HG03095 (cell line): ENCODE measurements at regions not wholly inside any gene's neighbourhood (a gene's known extent, or its start where the extent isn't known, plus 50 kb on each side); places are given as distances from the start of the nearest gene placed in this dataset.

Source experiments
- ATAC-seq: cut with Tn5 transposase; IDR thresholded peaks from one replicate; pipeline ENCODE4 v1.9.1; 2021; ENCODE audit warnings: moderate library complexity; ENCODE audit not compliant: unreplicated experiment

GRCh38 chr18:29311580-29311979 is 1134.7 kb upstream of the CDH2 start:
- no peak for ATAC-seq

GRCh38 chr18:29309366-29309765 is 1132.4 kb upstream of the CDH2 start:
- ATAC-seq, result no peak

GRCh38 chr18:29307982-29308381 is 1131.1 kb upstream of the CDH2 start:
- no peak for ATAC-seq

- ATAC-seq, result no peak
These were observed 1130.3 kb upstream of the CDH2 start for GRCh38 chr18:29307231-29307630.

- no peak for ATAC-seq
These were observed 1128.6 kb upstream of the CDH2 start for GRCh38 chr18:29305516-29305915.

GRCh38 chr18:29301048-29301447 is 1124.1 kb upstream of the CDH2 start:
- ATAC-seq, result no peak

GRCh38 chr18:29285471-29285870 is 1108.5 kb upstream of the CDH2 start:
- ATAC-seq, result no peak

- no peak for ATAC-seq
These were observed 1094.6 kb upstream of the CDH2 start for GRCh38 chr18:29271501-29271900.

GRCh38 chr18:29259838-29260237 is 1082.9 kb upstream of the CDH2 start:
- ATAC-seq, result no peak

- no peak for ATAC-seq
These were observed 1077.2 kb upstream of the CDH2 start for GRCh38 chr18:29254123-29254522.

- no peak for ATAC-seq
These were observed 1074.8 kb upstream of the CDH2 start for GRCh38 chr18:29251681-29252080.

GRCh38 chr18:29250843-29251242 is 1073.9 kb upstream of the CDH2 start:
- ATAC-seq, result no peak

GRCh38 chr18:29250259-29250658 is 1073.3 kb upstream of the CDH2 start:
- ATAC-seq, result no peak

GRCh38 chr18:29248805-29249204 is 1071.9 kb upstream of the CDH2 start:
- ATAC-seq, result no peak

- ATAC-seq, result no peak
These were observed 1064.3 kb upstream of the CDH2 start for GRCh38 chr18:29241199-29241598.

- no peak for ATAC-seq
These were observed 1057.8 kb upstream of the CDH2 start for GRCh38 chr18:29234751-29235150.

GRCh38 chr18:29226213-29226612 is 1049.3 kb upstream of the CDH2 start:
- no peak for ATAC-seq

GRCh38 chr18:29225351-29225750 is 1048.4 kb upstream of the CDH2 start:
- ATAC-seq, result no peak

- no peak for ATAC-seq
These were observed 1041.2 kb upstream of the CDH2 start for GRCh38 chr18:29218091-29218490.

- no peak for ATAC-seq
These were observed 1040.4 kb upstream of the CDH2 start for GRCh38 chr18:29217124-29217915.

- no peak for ATAC-seq
These were observed 1021.9 kb upstream of the CDH2 start for GRCh38 chr18:29198834-29199233.

- no peak for ATAC-seq
These were observed 1019.4 kb upstream of the CDH2 start for GRCh38 chr18:29196307-29196706.

GRCh38 chr18:29191263-29191662 is 1014.3 kb upstream of the CDH2 start:
- no peak for ATAC-seq
